ENCODE measurements at regions not wholly inside any gene's neighbourhood (a gene's known extent, or its start where the extent isn't known, plus 50 kb on each side); places are given as distances from the start of the nearest gene placed in this dataset.
"Not testable (repeated sequence)": the region's sequence is repeated elsewhere in the genome, so short reads cannot be mapped to it uniquely, and the experiment has no call there.

- no peak for DNase-seq
Measured at GRCh38 chr7:121744319-121744718, 128.6 kb upstream of the PTPRZ1 start.

- no peak for DNase-seq
Measured at GRCh38 chr7:121741896-121742295, 131.1 kb upstream of the PTPRZ1 start.

- no peak for DNase-seq
Measured at GRCh38 chr7:121739465-121739864, 133.5 kb upstream of the PTPRZ1 start.

- DNase-seq: no peak
Measured at GRCh38 chr7:121730869-121731268, 142.1 kb upstream of the PTPRZ1 start.

- no peak for DNase-seq
Measured at GRCh38 chr7:121714559-121715303, 158.2 kb upstream of the PTPRZ1 start.

GRCh38 chr7:121712961-121713360 lies 160.0 kb upstream of the PTPRZ1 start:
- not testable (repeated sequence) for DNase-seq

- no peak for DNase-seq
Measured at GRCh38 chr7:121697731-121698316, 175.1 kb upstream of the PTPRZ1 start.

- no peak for DNase-seq
Measured at GRCh38 chr7:121696954-121697353, 176.0 kb upstream of the PTPRZ1 start.

- no peak for DNase-seq
Measured at GRCh38 chr7:121689749-121690148, 183.2 kb upstream of the PTPRZ1 start.

- DNase-seq: no peak
Measured at GRCh38 chr7:121681700-121682099, 191.3 kb upstream of the PTPRZ1 start.

- DNase-seq: no peak
Measured at GRCh38 chr7:121676168-121676567, 196.8 kb upstream of the PTPRZ1 start.

GRCh38 chr7:121674455-121674854 lies 198.5 kb upstream of the PTPRZ1 start:
- not testable (repeated sequence) for DNase-seq

GRCh38 chr7:121669144-121669543 lies 203.8 kb upstream of the PTPRZ1 start:
- no peak for DNase-seq

- no peak for DNase-seq
Measured at GRCh38 chr7:121666306-121666705, 206.7 kb upstream of the PTPRZ1 start.

- no peak for DNase-seq
Measured at GRCh38 chr7:121643320-121643719, 229.6 kb upstream of the PTPRZ1 start.

- DNase-seq: no peak
Measured at GRCh38 chr7:121639705-121640104, 233.3 kb upstream of the PTPRZ1 start.

GRCh38 chr7:121638286-121638685 lies 234.7 kb upstream of the PTPRZ1 start:
- DNase-seq: no peak

GRCh38 chr7:121634356-121634755 lies 238.2 kb upstream of the FAM3C start:
- DNase-seq: no peak

- no peak for DNase-seq
Measured at GRCh38 chr7:121633186-121633585, 237.1 kb upstream of the FAM3C start.

GRCh38 chr7:121624958-121625357 lies 228.8 kb upstream of the FAM3C start:
- DNase-seq: no peak

- no peak for DNase-seq
Measured at GRCh38 chr7:121623130-121623872, 227.2 kb upstream of the FAM3C start.

GRCh38 chr7:121621937-121622336 lies 225.8 kb upstream of the FAM3C start:
- no peak for DNase-seq

GRCh38 chr7:121620953-121621606 lies 225.0 kb upstream of the FAM3C start:
- no peak for DNase-seq

GRCh38 chr7:121620206-121620605 lies 224.1 kb upstream of the FAM3C start:
- DNase-seq: no peak

All from inflammatory macrophage treated with lipopolysaccharide for 4 hours (primary cell).